OCI-M1 (cell line): ENCODE measurements at regions not wholly inside any gene's neighbourhood (a gene's known extent, or its start where the extent isn't known, plus 50 kb on each side); places are given as distances from the start of the nearest gene placed in this dataset.

Experiments
- DNase-seq: peaks from one replicate; lab custom pipeline; 2025; lab: John Stamatoyannopoulos, UW

GRCh38 chr5:89301321-89302025 is 418.5 kb upstream of the MEF2C start:
- no peak for DNase-seq

GRCh38 chr5:89300426-89300970 is 417.5 kb upstream of the MEF2C start:
- peak; percentile 74 for DNase-seq

GRCh38 chr5:89299998-89300397 is 417.0 kb upstream of the MEF2C start:
- DNase-seq: no peak

- DNase-seq: no peak
Observed at GRCh38 chr5:89297066-89297465, 414.1 kb upstream of the MEF2C start.

- peak; percentile 79 for DNase-seq
Observed at GRCh38 chr5:89293810-89294209, 410.8 kb upstream of the MEF2C start.

GRCh38 chr5:89292487-89292886 is 409.5 kb upstream of the MEF2C start:
- DNase-seq: no peak

GRCh38 chr5:89289604-89290003 is 406.6 kb upstream of the MEF2C start:
- no peak for DNase-seq

GRCh38 chr5:89287964-89288363 is 405.0 kb upstream of the MEF2C start:
- DNase-seq: no peak

GRCh38 chr5:89286320-89286719 is 403.3 kb upstream of the MEF2C start:
- DNase-seq: no peak

- no peak for DNase-seq
Observed at GRCh38 chr5:89283728-89284493, 400.9 kb upstream of the MEF2C start.

- DNase-seq: no peak
Observed at GRCh38 chr5:89282554-89283510, 399.8 kb upstream of the MEF2C start.

GRCh38 chr5:89281766-89282553 is 399.0 kb upstream of the MEF2C start:
- DNase-seq: no peak

- DNase-seq: no peak
Observed at GRCh38 chr5:89281211-89281610, 398.2 kb upstream of the MEF2C start.

- peak; percentile 61 for DNase-seq
Observed at GRCh38 chr5:89280103-89281037, 397.4 kb upstream of the MEF2C start.

- peak; percentile 40 for DNase-seq
Observed at GRCh38 chr5:89279391-89280036, 396.5 kb upstream of the MEF2C start.

GRCh38 chr5:89277816-89278215 is 394.8 kb upstream of the MEF2C start:
- no peak for DNase-seq

- DNase-seq: no peak
Observed at GRCh38 chr5:89276566-89277305, 393.8 kb upstream of the MEF2C start.

GRCh38 chr5:89275066-89275855 is 392.3 kb upstream of the MEF2C start:
- peak; percentile 70 for DNase-seq
